ENCODE measurements at regions not wholly inside any gene's neighbourhood (a gene's known extent, or its start where the extent isn't known, plus 50 kb on each side); places are given as distances from the start of the nearest gene placed in this dataset.

- H3K27me3 Mint-ChIP-seq (ENCODE audit: unreplicated experiment): no peaks in the 10 kb centered on the region
- TF ChIP-seq CTCF (IDR thresholded peaks at IDR 0.05): no peak
- peaks cover 5% of the 10 kb centered on the region for H3K36me3 Mint-ChIP-seq (ENCODE audit: unreplicated experiment)
- H3K4me1 Mint-ChIP-seq (ENCODE audit: unreplicated experiment): peaks cover 9% of the 10 kb centered on the region
- no peak for DNase-seq (ENCODE audit: extremely low spot score, unreplicated experiment)
- H3K27ac Mint-ChIP-seq (ENCODE audit: unreplicated experiment): no peak overlapping the region
- H3K4me3 Mint-ChIP-seq (ENCODE audit: unreplicated experiment): no peak overlapping the region
- H3K9me3 Mint-ChIP-seq (ENCODE audit: unreplicated experiment): peaks cover 12% of the 10 kb centered on the region
These were observed 67.8 kb downstream of the NRN1 start for GRCh38 chr6:5938934-5939333.

- TF ChIP-seq CTCF (IDR thresholded peaks at IDR 0.05): no peak
- peaks cover 9% of the 10 kb centered on the region for H3K4me1 Mint-ChIP-seq (ENCODE audit: unreplicated experiment)
- no peak for DNase-seq (ENCODE audit: extremely low spot score, unreplicated experiment)
- peaks cover 6% of the 10 kb centered on the region for H3K9me3 Mint-ChIP-seq (ENCODE audit: unreplicated experiment)
- peaks cover under 1% of the 10 kb centered on the region for H3K36me3 Mint-ChIP-seq (ENCODE audit: unreplicated experiment)
- H3K27me3 Mint-ChIP-seq (ENCODE audit: unreplicated experiment): no peaks in the 10 kb centered on the region
- H3K4me3 Mint-ChIP-seq (ENCODE audit: unreplicated experiment): no peak overlapping the region
- H3K27ac Mint-ChIP-seq (ENCODE audit: unreplicated experiment): no peak overlapping the region
These were observed 68.6 kb downstream of the NRN1 start for GRCh38 chr6:5937936-5938706.

- peaks cover 9% of the 10 kb centered on the region for H3K4me1 Mint-ChIP-seq (ENCODE audit: unreplicated experiment)
- TF ChIP-seq CTCF (IDR thresholded peaks at IDR 0.05): no peak
- H3K4me3 Mint-ChIP-seq (ENCODE audit: unreplicated experiment): no peak overlapping the region
- H3K9me3 Mint-ChIP-seq (ENCODE audit: unreplicated experiment): no peaks in the 10 kb centered on the region
- DNase-seq (ENCODE audit: extremely low spot score, unreplicated experiment): no peak
- no peak overlapping the region for H3K27ac Mint-ChIP-seq (ENCODE audit: unreplicated experiment)
- H3K27me3 Mint-ChIP-seq (ENCODE audit: unreplicated experiment): no peaks in the 10 kb centered on the region
- H3K36me3 Mint-ChIP-seq (ENCODE audit: unreplicated experiment): no peaks in the 10 kb centered on the region
These were observed 69.4 kb downstream of the NRN1 start for GRCh38 chr6:5937169-5937909.

- no peaks in the 10 kb centered on the region for H3K36me3 Mint-ChIP-seq (ENCODE audit: unreplicated experiment)
These were observed 70.1 kb downstream of the NRN1 start for GRCh38 chr6:5936631-5937030.

More at GRCh38 chr6:5936631-5937030, 70.1 kb downstream of the NRN1 start:
- no peak for DNase-seq (ENCODE audit: extremely low spot score, unreplicated experiment)
- TF ChIP-seq CTCF (IDR thresholded peaks at IDR 0.05): no peak
- Mint-ChIP-seq H3K27me3 (ENCODE audit: unreplicated experiment) (no peaks in the 10 kb centered on the region), H3K27ac (ENCODE audit: unreplicated experiment) (no peak overlapping the region), H3K4me1 (ENCODE audit: unreplicated experiment) (peaks cover 9% of the 10 kb centered on the region), H3K9me3 (ENCODE audit: unreplicated experiment) (no peaks in the 10 kb centered on the region), H3K4me3 (ENCODE audit: unreplicated experiment) (no peak overlapping the region)
